NCI-H510A treated with DMSO at 0.1 percent for 48 hours (cell line): ENCODE measurements at regions not wholly inside any gene's neighbourhood (a gene's known extent, or its start where the extent isn't known, plus 50 kb on each side); places are given as distances from the start of the nearest gene placed in this dataset.

Experiments used
- DNase-seq: peaks from one replicate; lab custom pipeline; 2025; lab: John Stamatoyannopoulos, UW

GRCh38 chr7:35386816-35387706 is 133.2 kb upstream of the TBX20 start:
- no peak for DNase-seq

- no peak for DNase-seq
Observed at GRCh38 chr7:35386082-35386815, 132.3 kb upstream of the TBX20 start.

- DNase-seq = no peak
Observed at GRCh38 chr7:35384761-35385700, 131.1 kb upstream of the TBX20 start.

GRCh38 chr7:35380739-35381224 is 126.9 kb upstream of the TBX20 start:
- DNase-seq = no peak

GRCh38 chr7:35379481-35379880 is 125.6 kb upstream of the TBX20 start:
- DNase-seq = no peak

- no peak for DNase-seq
Observed at GRCh38 chr7:35375516-35375915, 121.6 kb upstream of the TBX20 start.

- DNase-seq = no peak
Observed at GRCh38 chr7:35374858-35375257, 121.0 kb upstream of the TBX20 start.

- DNase-seq = no peak
Observed at GRCh38 chr7:35371221-35371620, 117.3 kb upstream of the TBX20 start.

- DNase-seq = no peak
Observed at GRCh38 chr7:35370687-35371086, 116.8 kb upstream of the TBX20 start.

GRCh38 chr7:35366167-35367155 is 112.6 kb upstream of the TBX20 start:
- DNase-seq = no peak

- DNase-seq = no peak
Observed at GRCh38 chr7:35365523-35365922, 111.6 kb upstream of the TBX20 start.

GRCh38 chr7:35362341-35362740 is 108.4 kb upstream of the TBX20 start:
- DNase-seq = no peak

GRCh38 chr7:35359423-35359822 is 105.5 kb upstream of the TBX20 start:
- no peak for DNase-seq

GRCh38 chr7:35356495-35356894 is 102.6 kb upstream of the TBX20 start:
- DNase-seq = no peak

GRCh38 chr7:35355911-35356310 is 102.0 kb upstream of the TBX20 start:
- no peak for DNase-seq

GRCh38 chr7:35355199-35355598 is 101.3 kb upstream of the TBX20 start:
- no peak for DNase-seq

- no peak for DNase-seq
Observed at GRCh38 chr7:35353481-35353880, 99.6 kb upstream of the TBX20 start.

GRCh38 chr7:35351466-35351865 is 97.6 kb upstream of the TBX20 start:
- DNase-seq = no peak

- DNase-seq = no peak
Observed at GRCh38 chr7:35348611-35349400, 94.9 kb upstream of the TBX20 start.

- no peak for DNase-seq
Observed at GRCh38 chr7:35342786-35343185, 88.9 kb upstream of the TBX20 start.
